ENCODE measurements at regions not wholly inside any gene's neighbourhood (a gene's known extent, or its start where the extent isn't known, plus 50 kb on each side); places are given as distances from the start of the nearest gene placed in this dataset.

DNA sequence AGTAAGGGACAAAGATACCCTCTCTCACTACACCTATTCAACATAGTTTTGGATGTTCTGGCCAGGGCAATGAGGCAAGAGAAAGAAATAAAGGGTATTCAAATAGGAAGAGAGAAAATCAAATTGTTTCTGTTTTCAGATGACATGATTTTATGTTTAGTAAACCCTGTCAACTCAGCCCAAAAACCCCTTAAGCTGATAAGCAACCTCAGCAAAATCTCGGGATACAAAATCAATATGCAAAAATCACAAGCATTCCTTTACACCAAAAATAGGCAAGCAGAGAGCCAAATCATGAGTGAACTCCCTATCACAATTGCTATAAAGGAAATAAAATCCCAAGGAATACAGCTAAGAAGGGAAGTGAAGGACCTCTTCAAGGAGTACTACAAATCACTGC is 1130.7 kb upstream of the PIK3C3 start:
- no peaks in the 10 kb centered on the region for H3K4me1 ChIP-seq (ENCODE audit: control insufficient read depth, insufficient read depth, low read depth, low read length)
- no peak overlapping the region for H2BK12ac ChIP-seq (ENCODE audit: low read length in 2 of 2)
- no peak overlapping the region for H3K14ac ChIP-seq (ENCODE audit: low read length in 2 of 2)
- H2AFZ ChIP-seq (ENCODE audit: low read depth, low read length) = no peak overlapping the region
- H3K9me3 ChIP-seq (ENCODE audit: control insufficient read depth, low read length) = peaks cover 2% of the 10 kb centered on the region
- no peak overlapping the region for H4K8ac ChIP-seq (ENCODE audit: low read length)
- no peak overlapping the region for H3K23ac ChIP-seq (ENCODE audit: low read length in 2 of 2)
- no peak overlapping the region for H2AK5ac ChIP-seq (ENCODE audit: low read length, severe bottlenecking)
- no peak overlapping the region for H3K4me3 ChIP-seq (ENCODE audit: insufficient read depth in 1 of 2, low read depth in 1 of 2, low read length in 2 of 2)
- H3K27ac ChIP-seq (ENCODE audit: low read length, poor library complexity, severe bottlenecking) = no peak overlapping the region
- H3K18ac ChIP-seq (ENCODE audit: low read depth in 1 of 2, low read length in 2 of 2) = no peak overlapping the region
- H3K27me3 ChIP-seq (ENCODE audit: control insufficient read depth in 1 of 2, insufficient read depth in 1 of 2, low read length in 2 of 2) = no peaks in the 10 kb centered on the region
- DNase-seq = no peak
- no peak overlapping the region for H3K4me2 ChIP-seq (ENCODE audit: low read length, poor library complexity, severe bottlenecking)
- H3K9ac ChIP-seq (ENCODE audit: low read length) = no peak overlapping the region
- no peak overlapping the region for H2BK15ac ChIP-seq (ENCODE audit: low read depth, poor library complexity, severe bottlenecking)
- 100% methylated on average over 1 of the region's 1 CpG for WGBS
- no peaks in the 10 kb centered on the region for H3K79me1 ChIP-seq (replicated peaks; ENCODE audit: low read length, poor library complexity, severe bottlenecking)
- H2BK5ac ChIP-seq (ENCODE audit: low read depth, low read length, poor library complexity, severe bottlenecking) = no peak overlapping the region
- H3K36me3 ChIP-seq (ENCODE audit: control insufficient read depth in 1 of 2, insufficient read depth in 2 of 2, low read depth in 1 of 2, low read length in 2 of 2) = no peaks in the 10 kb centered on the region
- no peak overlapping the region for H2BK120ac ChIP-seq (ENCODE audit: low read depth, low read length)
- no peak overlapping the region for H4K91ac ChIP-seq (ENCODE audit: low read length)
- H3K4ac ChIP-seq (ENCODE audit: low read depth in 1 of 2, low read length in 2 of 2) = no peak overlapping the region

DNA sequence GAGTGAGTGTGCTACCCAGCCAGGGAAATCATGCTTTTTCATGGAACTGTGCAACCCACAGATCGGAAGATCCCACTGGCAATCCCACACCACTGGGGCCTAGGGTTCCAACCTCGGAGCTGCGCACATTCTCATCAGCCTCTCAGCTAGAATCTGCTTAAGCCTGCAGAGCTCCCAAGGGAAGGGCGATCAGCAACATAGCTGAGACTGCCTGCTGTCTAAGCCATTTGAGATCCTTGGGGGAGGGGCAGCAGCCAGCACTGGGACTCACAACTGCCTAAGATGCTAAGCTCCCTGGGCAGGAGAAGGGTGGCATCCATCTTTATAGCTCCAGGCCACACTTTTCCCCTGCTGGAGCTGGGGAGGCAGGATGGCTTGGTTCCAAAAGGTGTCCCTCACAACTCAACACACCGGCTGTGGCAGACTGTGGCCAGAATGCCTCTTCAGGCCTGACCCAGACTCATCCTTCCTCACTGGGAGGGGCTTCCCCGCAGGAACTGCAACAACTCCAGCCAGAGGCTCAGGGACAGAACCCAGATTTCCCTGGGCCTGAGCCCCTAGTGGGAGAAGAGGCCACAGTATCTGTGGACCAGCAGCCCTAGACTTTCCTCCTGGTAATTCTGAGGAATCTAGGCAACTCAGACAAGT is 1133.3 kb upstream of the PIK3C3 start:
- no peaks in the 10 kb centered on the region for H3K79me1 ChIP-seq (replicated peaks; ENCODE audit: low read length, poor library complexity, severe bottlenecking)
- no peak overlapping the region for H4K8ac ChIP-seq (ENCODE audit: low read length)
- H3K36me3 ChIP-seq (ENCODE audit: control insufficient read depth in 1 of 2, insufficient read depth in 2 of 2, low read depth in 1 of 2, low read length in 2 of 2) = no peaks in the 10 kb centered on the region
- H3K23ac ChIP-seq (ENCODE audit: low read length in 2 of 2) = no peak overlapping the region
- no peak overlapping the region for H2BK120ac ChIP-seq (ENCODE audit: low read depth, low read length)
- WGBS = 77% methylated on average over 6 of the region's 6 CpGs
- H2BK15ac ChIP-seq (ENCODE audit: low read depth, poor library complexity, severe bottlenecking) = no peak overlapping the region
- no peak overlapping the region for H2AFZ ChIP-seq (ENCODE audit: low read depth, low read length)
- H3K4me2 ChIP-seq (ENCODE audit: low read length, poor library complexity, severe bottlenecking) = no peak overlapping the region
- H3K4ac ChIP-seq (ENCODE audit: low read depth in 1 of 2, low read length in 2 of 2) = no peak overlapping the region
- no peak overlapping the region for H2BK12ac ChIP-seq (ENCODE audit: low read length in 2 of 2)
- no peak overlapping the region for H3K4me3 ChIP-seq (ENCODE audit: insufficient read depth in 1 of 2, low read depth in 1 of 2, low read length in 2 of 2)
- no peak overlapping the region for H3K14ac ChIP-seq (ENCODE audit: low read length in 2 of 2)
- no peak for DNase-seq
- peaks cover 2% of the 10 kb centered on the region for H3K9me3 ChIP-seq (ENCODE audit: control insufficient read depth, low read length)
- H3K9ac ChIP-seq (ENCODE audit: low read length) = no peak overlapping the region
- no peaks in the 10 kb centered on the region for H3K4me1 ChIP-seq (ENCODE audit: control insufficient read depth, insufficient read depth, low read depth, low read length)
- H3K27ac ChIP-seq (ENCODE audit: low read length, poor library complexity, severe bottlenecking) = no peak overlapping the region
- H2AK5ac ChIP-seq (ENCODE audit: low read length, severe bottlenecking) = no peak overlapping the region
- H3K18ac ChIP-seq (ENCODE audit: low read depth in 1 of 2, low read length in 2 of 2) = no peak overlapping the region
- H2BK5ac ChIP-seq (ENCODE audit: low read depth, low read length, poor library complexity, severe bottlenecking) = no peak overlapping the region
- H4K91ac ChIP-seq (ENCODE audit: low read length) = no peak overlapping the region
- no peaks in the 10 kb centered on the region for H3K27me3 ChIP-seq (ENCODE audit: control insufficient read depth in 1 of 2, insufficient read depth in 1 of 2, low read length in 2 of 2)

DNA sequence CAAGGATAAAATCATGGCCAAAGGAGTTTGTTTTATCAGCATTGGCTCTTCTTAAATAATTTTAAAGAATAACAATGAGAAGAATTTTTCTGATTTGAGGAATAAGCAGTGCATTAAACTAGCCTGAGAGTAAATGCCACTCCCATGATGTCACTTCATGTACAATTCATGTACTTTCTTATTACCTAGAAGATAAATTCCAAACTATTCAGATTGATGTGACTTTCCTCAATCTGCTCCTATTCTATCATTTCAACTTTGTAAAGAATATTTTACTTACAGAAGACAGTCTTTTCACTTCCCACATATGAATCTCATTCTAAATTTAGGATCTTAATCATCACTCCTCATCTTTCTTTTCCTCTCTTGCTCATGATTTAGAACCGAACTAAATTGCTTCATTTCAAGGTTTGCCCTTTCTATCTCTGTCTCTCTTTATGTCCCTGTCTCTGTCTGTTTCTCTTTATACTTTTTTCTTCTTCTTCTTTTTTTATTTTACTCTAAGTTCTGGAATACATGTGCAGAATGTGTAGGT is 1142.0 kb upstream of the PIK3C3 start:
- Histone ChIP-seq H3K36me3 (ENCODE audit: control insufficient read depth in 1 of 2, insufficient read depth in 2 of 2, low read depth in 1 of 2, low read length in 2 of 2) (no peaks in the 10 kb centered on the region), H3K27ac (ENCODE audit: low read length, poor library complexity, severe bottlenecking) (no peak overlapping the region), H2BK5ac (ENCODE audit: low read depth, low read length, poor library complexity, severe bottlenecking) (no peak overlapping the region), H3K23ac (ENCODE audit: low read length in 2 of 2) (no peak overlapping the region), H3K18ac (ENCODE audit: low read depth in 1 of 2, low read length in 2 of 2) (no peak overlapping the region), H3K4me2 (ENCODE audit: low read length, poor library complexity, severe bottlenecking) (no peak overlapping the region), H3K4me1 (ENCODE audit: control insufficient read depth, insufficient read depth, low read depth, low read length) (no peaks in the 10 kb centered on the region), H3K4me3 (ENCODE audit: insufficient read depth in 1 of 2, low read depth in 1 of 2, low read length in 2 of 2) (no peak overlapping the region), H2BK120ac (ENCODE audit: low read depth, low read length) (no peak overlapping the region), H2BK12ac (ENCODE audit: low read length in 2 of 2) (no peak overlapping the region), H3K9ac (ENCODE audit: low read length) (no peak overlapping the region), H3K14ac (ENCODE audit: low read length in 2 of 2) (no peak overlapping the region), H3K4ac (ENCODE audit: low read depth in 1 of 2, low read length in 2 of 2) (no peak overlapping the region), H4K91ac (ENCODE audit: low read length) (no peak overlapping the region), H4K8ac (ENCODE audit: low read length) (no peak overlapping the region), H3K9me3 (ENCODE audit: control insufficient read depth, low read length) (no peaks in the 10 kb centered on the region), H3K27me3 (ENCODE audit: control insufficient read depth in 1 of 2, insufficient read depth in 1 of 2, low read length in 2 of 2) (no peaks in the 10 kb centered on the region), H2AK5ac (ENCODE audit: low read length, severe bottlenecking) (no peak overlapping the region), H2BK15ac (ENCODE audit: low read depth, poor library complexity, severe bottlenecking) (no peak overlapping the region), H3K79me1 (replicated peaks; ENCODE audit: low read length, poor library complexity, severe bottlenecking) (no peaks in the 10 kb centered on the region), H2AFZ (ENCODE audit: low read depth, low read length) (no peak overlapping the region)
- 67% methylated on average over 1 of the region's 1 CpG for WGBS
- no peak for DNase-seq

DNA sequence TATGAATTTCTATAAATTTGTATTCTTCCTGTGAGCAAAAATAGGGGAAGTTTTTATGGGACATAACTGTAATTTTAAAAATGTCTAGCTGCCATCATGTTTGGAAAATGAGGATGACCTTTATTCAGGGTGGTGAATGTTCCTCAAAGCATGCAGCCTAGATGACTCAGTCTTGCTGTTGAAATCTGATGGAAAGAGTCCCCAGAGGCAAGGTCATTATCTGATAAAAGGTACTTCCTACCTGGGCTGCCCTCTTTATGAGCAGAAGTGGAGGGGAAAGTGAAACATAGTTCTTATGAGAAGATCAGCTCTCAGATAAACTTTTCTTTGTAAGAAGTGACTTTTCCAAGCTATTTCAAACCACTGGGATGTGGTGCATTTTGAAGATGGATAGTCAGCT is 1144.7 kb upstream of the PIK3C3 start:
- no peaks in the 10 kb centered on the region for H3K4me1 ChIP-seq (ENCODE audit: control insufficient read depth, insufficient read depth, low read depth, low read length)
- H3K27me3 ChIP-seq (ENCODE audit: control insufficient read depth in 1 of 2, insufficient read depth in 1 of 2, low read length in 2 of 2) = no peaks in the 10 kb centered on the region
- H3K9ac ChIP-seq (ENCODE audit: low read length) = no peak overlapping the region

More for the DNA sequence above, 1144.7 kb upstream of the PIK3C3 start:
- Histone ChIP-seq H2BK5ac (ENCODE audit: low read depth, low read length, poor library complexity, severe bottlenecking) (no peak overlapping the region), H3K27ac (ENCODE audit: low read length, poor library complexity, severe bottlenecking) (no peak overlapping the region), H3K23ac (ENCODE audit: low read length in 2 of 2) (no peak overlapping the region), H3K14ac (ENCODE audit: low read length in 2 of 2) (no peak overlapping the region), H3K79me1 (replicated peaks; ENCODE audit: low read length, poor library complexity, severe bottlenecking) (no peaks in the 10 kb centered on the region), H3K18ac (ENCODE audit: low read depth in 1 of 2, low read length in 2 of 2) (no peak overlapping the region), H3K4ac (ENCODE audit: low read depth in 1 of 2, low read length in 2 of 2) (no peak overlapping the region), H2BK120ac (ENCODE audit: low read depth, low read length) (no peak overlapping the region), H3K9me3 (ENCODE audit: control insufficient read depth, low read length) (no peaks in the 10 kb centered on the region), H2AFZ (ENCODE audit: low read depth, low read length) (no peak overlapping the region), H4K91ac (ENCODE audit: low read length) (no peak overlapping the region), H3K4me2 (ENCODE audit: low read length, poor library complexity, severe bottlenecking) (no peak overlapping the region), H2AK5ac (ENCODE audit: low read length, severe bottlenecking) (no peak overlapping the region), H3K4me3 (ENCODE audit: insufficient read depth in 1 of 2, low read depth in 1 of 2, low read length in 2 of 2) (no peak overlapping the region), H2BK15ac (ENCODE audit: low read depth, poor library complexity, severe bottlenecking) (no peak overlapping the region), H3K36me3 (ENCODE audit: control insufficient read depth in 1 of 2, insufficient read depth in 2 of 2, low read depth in 1 of 2, low read length in 2 of 2) (no peaks in the 10 kb centered on the region), H2BK12ac (ENCODE audit: low read length in 2 of 2) (no peak overlapping the region), H4K8ac (ENCODE audit: low read length) (no peak overlapping the region)
- peak; percentile 21 for DNase-seq
